ENCODE measurements at regions not wholly inside any gene's neighbourhood (a gene's known extent, or its start where the extent isn't known, plus 50 kb on each side); places are given as distances from the start of the nearest gene placed in this dataset.

- no peak overlapping the region for H3K4me3 ChIP-seq (ENCODE audit: low read depth, low read length)
- no peak for DNase-seq (ENCODE audit: low read depth)
- TF ChIP-seq CTCF (IDR thresholded peaks at IDR 0.05; ENCODE audit: low read depth, low read length, missing control alignments) = no peak
Measured at GRCh38 chr1:177824508-177824982, 145.3 kb downstream of the SEC16B start.

- no peak overlapping the region for H3K4me3 ChIP-seq (ENCODE audit: low read depth, low read length)
- no peak for DNase-seq (ENCODE audit: low read depth)
- no peak for TF ChIP-seq CTCF (IDR thresholded peaks at IDR 0.05; ENCODE audit: low read depth, low read length, missing control alignments)
Measured at GRCh38 chr1:177820213-177820612, 149.6 kb downstream of the SEC16B start.

GRCh38 chr1:177817937-177818875, 151.7 kb downstream of the SEC16B start:
- peak; percentile 13 for DNase-seq (ENCODE audit: low read depth)
- no peak overlapping the region for H3K4me3 ChIP-seq (ENCODE audit: low read depth, low read length)
- TF ChIP-seq CTCF (IDR thresholded peaks at IDR 0.05; ENCODE audit: low read depth, low read length, missing control alignments) = peak; percentile 13

GRCh38 chr1:177812650-177813049, 157.2 kb downstream of the SEC16B start:
- H3K4me3 ChIP-seq (ENCODE audit: low read depth, low read length) = no peak overlapping the region
- DNase-seq (ENCODE audit: low read depth) = no peak
- no peak for TF ChIP-seq CTCF (IDR thresholded peaks at IDR 0.05; ENCODE audit: low read depth, low read length, missing control alignments)

- no peak overlapping the region for H3K4me3 ChIP-seq (ENCODE audit: low read depth, low read length)
- TF ChIP-seq CTCF (IDR thresholded peaks at IDR 0.05; ENCODE audit: low read depth, low read length, missing control alignments) = no peak
Measured at GRCh38 chr1:177812144-177812543, 157.7 kb downstream of the SEC16B start.

GRCh38 chr1:177811429-177811828, 158.4 kb downstream of the SEC16B start:
- TF ChIP-seq CTCF (IDR thresholded peaks at IDR 0.05; ENCODE audit: low read depth, low read length, missing control alignments) = no peak
- no peak for DNase-seq (ENCODE audit: low read depth)
- no peak overlapping the region for H3K4me3 ChIP-seq (ENCODE audit: low read depth, low read length)

More at GRCh38 chr1:177812144-177812543, 157.7 kb downstream of the SEC16B start:
- no peak for DNase-seq (ENCODE audit: low read depth)
